ENCODE measurements at regions not wholly inside any gene's neighbourhood (a gene's known extent, or its start where the extent isn't known, plus 50 kb on each side); places are given as distances from the start of the nearest gene placed in this dataset.

DNA sequence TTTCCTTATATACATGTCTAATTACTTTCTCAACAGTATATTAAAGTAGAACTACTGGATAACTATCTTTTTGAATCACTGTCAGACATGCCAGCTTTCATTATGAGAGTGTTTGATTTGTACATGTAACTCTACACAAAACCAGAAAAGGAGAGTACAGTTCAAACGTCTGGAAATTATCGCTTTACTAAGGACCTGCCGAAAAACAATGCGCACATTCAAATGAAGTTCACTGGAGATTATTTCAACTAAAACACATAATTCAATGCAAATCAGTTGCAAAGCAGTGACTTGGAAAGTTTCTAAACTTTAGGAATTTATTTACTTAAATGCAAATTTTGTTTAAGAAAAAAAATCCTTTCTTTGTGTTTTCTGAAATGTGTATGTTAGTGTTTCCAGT is 942.5 kb downstream of the EFNA5 start:
- intact Hi-C loops (cut with micrococcal nuclease) = no loop called here
- TF ChIP-seq, protein P1, sequence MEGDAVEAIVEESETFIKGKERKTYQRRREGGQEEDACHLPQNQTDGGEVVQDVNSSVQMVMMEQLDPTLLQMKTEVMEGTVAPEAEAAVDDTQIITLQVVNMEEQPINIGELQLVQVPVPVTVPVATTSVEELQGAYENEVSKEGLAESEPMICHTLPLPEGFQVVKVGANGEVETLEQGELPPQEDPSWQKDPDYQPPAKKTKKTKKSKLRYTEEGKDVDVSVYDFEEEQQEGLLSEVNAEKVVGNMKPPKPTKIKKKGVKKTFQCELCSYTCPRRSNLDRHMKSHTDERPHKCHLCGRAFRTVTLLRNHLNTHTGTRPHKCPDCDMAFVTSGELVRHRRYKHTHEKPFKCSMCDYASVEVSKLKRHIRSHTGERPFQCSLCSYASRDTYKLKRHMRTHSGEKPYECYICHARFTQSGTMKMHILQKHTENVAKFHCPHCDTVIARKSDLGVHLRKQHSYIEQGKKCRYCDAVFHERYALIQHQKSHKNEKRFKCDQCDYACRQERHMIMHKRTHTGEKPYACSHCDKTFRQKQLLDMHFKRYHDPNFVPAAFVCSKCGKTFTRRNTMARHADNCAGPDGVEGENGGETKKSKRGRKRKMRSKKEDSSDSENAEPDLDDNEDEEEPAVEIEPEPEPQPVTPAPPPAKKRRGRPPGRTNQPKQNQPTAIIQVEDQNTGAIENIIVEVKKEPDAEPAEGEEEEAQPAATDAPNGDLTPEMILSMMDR (IDR thresholded peaks at IDR 0.05; ENCODE audit: extremely low read depth in 1 of 2, insufficient read depth in 1 of 2, low read depth in 1 of 2, low read length in 2 of 2) = no peak
- TF ChIP-seq MYC (IDR thresholded peaks at IDR 0.05; ENCODE audit: low read depth, low read length) (no peak), EZH2 (IDR thresholded peaks at IDR 0.05; ENCODE audit: borderline replicate concordance, low read depth, low read length, severe bottlenecking) (no peak), GATA2 (IDR thresholded peaks at IDR 0.05; ENCODE audit: insufficient read depth, insufficient read length, low read depth, low read length) (no peak), POLR2AphosphoS5 (IDR thresholded peaks at IDR 0.05; ENCODE audit: insufficient read depth, low read depth, low read length) (no peak), POLR2A (IDR thresholded peaks at IDR 0.05; ENCODE audit: low read depth, low read length) (no peak), FOS (IDR thresholded peaks at IDR 0.05; ENCODE audit: borderline replicate concordance, insufficient read depth, low read length) (no peak), JUN (IDR thresholded peaks at IDR 0.05; ENCODE audit: borderline replicate concordance, insufficient read depth, insufficient read length, low read depth) (no peak)
- TF ChIP-seq, protein P2, sequence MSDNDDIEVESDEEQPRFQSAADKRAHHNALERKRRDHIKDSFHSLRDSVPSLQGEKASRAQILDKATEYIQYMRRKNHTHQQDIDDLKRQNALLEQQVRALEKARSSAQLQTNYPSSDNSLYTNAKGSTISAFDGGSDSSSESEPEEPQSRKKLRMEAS (IDR thresholded peaks at IDR 0.05; ENCODE audit: insufficient read depth, insufficient read length) = no peak
- CTCF ChIA-PET = no interaction called here

More for the DNA sequence above, 942.5 kb downstream of the EFNA5 start:
- no peak for DNase-seq (ENCODE audit: low read depth, low spot score)
- no peaks in the 10 kb centered on the region for H3K9me1 ChIP-seq (replicated peaks; ENCODE audit: control insufficient read depth, extremely low read depth, insufficient read depth, low read length)
- no peaks in the 10 kb centered on the region for H3K36me3 ChIP-seq (ENCODE audit: control insufficient read depth in 2 of 2, extremely low read depth in 1 of 2, insufficient read depth in 2 of 2, low read length in 2 of 2)
- H3K79me2 ChIP-seq (ENCODE audit: control insufficient read depth, insufficient read depth, low read length) = no peaks in the 10 kb centered on the region
- no peak for FAIRE-seq
- no peaks in the 10 kb centered on the region for H3K4me1 ChIP-seq (ENCODE audit: control insufficient read depth, extremely low read depth, insufficient read depth, low read length)
- H4K20me1 ChIP-seq (replicated peaks; ENCODE audit: control insufficient read depth, extremely low read depth, insufficient read depth, low read length) = no peaks in the 10 kb centered on the region
- H3K4me3 ChIP-seq (replicated peaks in 1 of 3; ENCODE audit: insufficient read depth in 1 of 3, low read depth in 1 of 3, low read length in 3 of 3) = no peak overlapping the region
- no peaks in the 10 kb centered on the region for H3K27me3 ChIP-seq (ENCODE audit: control insufficient read depth in 2 of 2, insufficient read depth in 2 of 2, low read length in 2 of 2)
- no peaks in the 10 kb centered on the region for H3K9me3 ChIP-seq (replicated peaks; ENCODE audit: control insufficient read depth, insufficient read depth, low read length)
- H3K9ac ChIP-seq (replicated peaks; ENCODE audit: extremely low read depth, insufficient read depth, low read length) = no peak overlapping the region
- BruUV-seq (replicated peaks) = no TSS peak
- dilution Hi-C loops (cut with MboI; ENCODE audit: extremely low pct_ligation_motif_present, low sequenced_read_pairs) = no loop called here
- no peak overlapping the region for H2AFZ ChIP-seq (ENCODE audit: low read depth, low read length)
- POLR2A ChIA-PET = no interaction called here
- H3K27ac ChIP-seq (ENCODE audit: insufficient read depth, low read depth, low read length) = no peak overlapping the region
- H3K4me2 ChIP-seq (ENCODE audit: insufficient read depth, low read length) = no peak overlapping the region

All from endothelial cell of umbilical vein (primary cell).